RWPE2 (cell line): ENCODE measurements at regions not wholly inside any gene's neighbourhood (a gene's known extent, or its start where the extent isn't known, plus 50 kb on each side); places are given as distances from the start of the nearest gene placed in this dataset.
"Not testable (repeated sequence)": the region's sequence is repeated elsewhere in the genome, so short reads cannot be mapped to it uniquely, and the experiment has no call there.

Experiments
- ATAC-seq: fragments of 200-7000 bp; cut with Tn5 transposase; 3 replicates; pipeline ENCODE4 v1.9.1; 2021; ENCODE audit warnings: low read depth
- DNase-seq: peaks from one replicate; pipeline ENCODE4 v3.0.0-alpha.2; 2020; ENCODE audit warnings: low spot score
- H3K27ac ChIP-seq: fragments of 450-650 bp; 2 replicates; pipeline ENCODE4 v1.5.1; 2017; ENCODE audit warnings: mild to moderate bottlenecking; ENCODE audit not compliant: poor library complexity, severe bottlenecking
- H3K27me3 ChIP-seq: fragments of 250-450 bp; sonication (Bioruptor Pico); 2 replicates; pipeline ENCODE4 v1.5.1; 2021; ENCODE audit warnings: mild to moderate bottlenecking, moderate library complexity; ENCODE audit not compliant: insufficient read depth, poor library complexity, severe bottlenecking
- H3K36me3 ChIP-seq: fragments of 250-450 bp; sonication (Bioruptor Pico); 2 replicates; pipeline ENCODE4 v1.5.1; 2020; ENCODE audit warnings: low read depth, mild to moderate bottlenecking, moderate library complexity
- H3K4me1 ChIP-seq: fragments of 250-450 bp; sonication (Bioruptor Pico); 2 replicates; pipeline ENCODE4 v1.5.1; 2021; ENCODE audit warnings: mild to moderate bottlenecking, moderate library complexity; ENCODE audit not compliant: insufficient read depth, poor library complexity, severe bottlenecking
- H3K4me3 ChIP-seq: fragments of 250-450 bp; sonication (Bioruptor Pico); 2 replicates; pipeline ENCODE4 v1.5.1; 2021; ENCODE audit warnings: mild to moderate bottlenecking, moderate library complexity; ENCODE audit not compliant: severe bottlenecking
- H3K9me3 ChIP-seq: fragments of 250-450 bp; sonication (Bioruptor Pico); 2 replicates; pipeline ENCODE4 v1.5.1; 2021; ENCODE audit warnings: mild to moderate bottlenecking, moderate library complexity; ENCODE audit not compliant: severe bottlenecking
- CTCF ChIP-seq: fragments of 450-650 bp; IDR thresholded peaks from one replicate; pipeline ENCODE4 v1.5.1; 2017; ENCODE audit warnings: mild to moderate bottlenecking, moderate library complexity; ENCODE audit not compliant: poor library complexity, severe bottlenecking

- H3K4me1 ChIP-seq, result no peaks in the 10 kb centered on the region
- H3K9me3 ChIP-seq, result no peaks in the 10 kb centered on the region
- H3K27me3 ChIP-seq, result no peaks in the 10 kb centered on the region
- ATAC-seq (peak; percentile 56; the same call in 2 of the 3 replicates), DNase-seq (no peak)
- H3K36me3 ChIP-seq, result no peaks in the 10 kb centered on the region
- no peak for TF ChIP-seq CTCF
- no peak overlapping the region for H3K27ac ChIP-seq
- H3K4me3 ChIP-seq, result no peak overlapping the region
These were observed 231.1 kb upstream of the PRKCQ start for GRCh38 chr10:6811153-6811552.

GRCh38 chr10:6803427-6803783, 223.3 kb upstream of the PRKCQ start:
- no peaks in the 10 kb centered on the region for H3K4me1 ChIP-seq
- H3K27me3 ChIP-seq, result no peaks in the 10 kb centered on the region
- DNase-seq (no peak), ATAC-seq (no peak)
- TF ChIP-seq CTCF, result no peak
- H3K4me3 ChIP-seq, result no peak overlapping the region
- no peaks in the 10 kb centered on the region for H3K9me3 ChIP-seq
- no peak overlapping the region for H3K27ac ChIP-seq
- H3K36me3 ChIP-seq, result no peaks in the 10 kb centered on the region

- no peak overlapping the region for H3K27ac ChIP-seq
These were observed 222.8 kb upstream of the PRKCQ start for GRCh38 chr10:6802759-6803426.

GRCh38 chr10:6796231-6796630, 216.2 kb upstream of the PRKCQ start:
- Histone ChIP-seq H3K27ac (no peak overlapping the region), H3K27me3 (no peaks in the 10 kb centered on the region), H3K9me3 (no peaks in the 10 kb centered on the region), H3K4me1 (no peaks in the 10 kb centered on the region), H3K4me3 (no peak overlapping the region), H3K36me3 (peaks cover 2% of the 10 kb centered on the region; the same call in 1 of the 2 replicates)
- no peak for ATAC-seq
- DNase-seq, result no peak
- no peak for TF ChIP-seq CTCF

More at GRCh38 chr10:6802759-6803426, 222.8 kb upstream of the PRKCQ start:
- TF ChIP-seq CTCF, result no peak
- Histone ChIP-seq H3K27me3 (no peaks in the 10 kb centered on the region), H3K36me3 (no peaks in the 10 kb centered on the region), H3K9me3 (no peaks in the 10 kb centered on the region), H3K4me3 (no peak overlapping the region), H3K4me1 (no peaks in the 10 kb centered on the region)
- DNase-seq, result no peak
- ATAC-seq, result no peak

GRCh38 chr10:6795541-6795940, 215.5 kb upstream of the PRKCQ start:
- no peaks in the 10 kb centered on the region for H3K27me3 ChIP-seq
- no peaks in the 10 kb centered on the region for H3K4me1 ChIP-seq
- H3K4me3 ChIP-seq, result no peak overlapping the region
- no peaks in the 10 kb centered on the region for H3K9me3 ChIP-seq
- peaks cover 8% of the 10 kb centered on the region for H3K36me3 ChIP-seq
- H3K27ac ChIP-seq, result no peak overlapping the region
- DNase-seq (no peak), ATAC-seq (no peak)
- no peak for TF ChIP-seq CTCF

- H3K36me3 ChIP-seq, result peaks cover 14% of the 10 kb centered on the region
- not testable (repeated sequence) for ATAC-seq, H3K4me3 ChIP-seq, H3K4me1 ChIP-seq, H3K9me3 ChIP-seq, DNase-seq, H3K27ac ChIP-seq, H3K27me3 ChIP-seq
These were observed 214.8 kb upstream of the PRKCQ start for GRCh38 chr10:6794841-6795240.
